HepG2 (cell line): ENCODE measurements at regions not wholly inside any gene's neighbourhood (a gene's known extent, or its start where the extent isn't known, plus 50 kb on each side); places are given as distances from the start of the nearest gene placed in this dataset.

Experiments
- ATAC-seq: fragments of 200-7000 bp; cut with Tn5 transposase; 3 replicates; pipeline ENCODE4 v1.9.1; 2020; ENCODE audit warnings: mild to moderate bottlenecking, moderate library complexity
- BruUV-seq: library from RNA; stranded (reverse); fragments of 400-500 nt; replicated peaks from 2 replicates; lab custom pipeline; 2021; lab: Mats Ljungman, UMichigan
- CTCF ChIA-PET: fragments of 300-600 bp; formaldehyde crosslinking; extraction: SDS; loops from one replicate; lab custom pipeline; 2021; ENCODE audit warnings: low total read pairs, inconsistent platforms, low intra/inter-chr PET ratio; lab: Yijun Ruan, JAX
- POLR2A ChIA-PET: fragments of 350-600 bp; sonication (Branson Sonifier 250); formaldehyde crosslinking; loops from one replicate; lab custom pipeline; 2020; ENCODE audit warnings: antibody characterized with exemption, inconsistent platforms; lab: Yijun Ruan, JAX
- DNase-seq: peaks from one replicate; pipeline ENCODE4 v3.0.0-alpha.2; 2015; ENCODE audit warnings: low spot score
- FAIRE-seq: peaks from 3 replicates; lab custom pipeline; 2011; peaks lifted over from hg19 to GRCh38; lab: Jason Lieb, UNC
- H2AFZ ChIP-seq: one replicate; pipeline ENCODE4 v1.6.1; 2011; ENCODE audit warnings: low read length, inconsistent platforms
- H3K27ac ChIP-seq: fragments of 300-600 bp; 3 replicates; pipeline ENCODE4 v1.8.0; 2011; ENCODE audit warnings: mixed run types, mild to moderate bottlenecking, mixed read lengths, low read length, inconsistent platforms; ENCODE audit not compliant: insufficient read depth; ENCODE audit errors: extremely low read length
- H3K27me3 ChIP-seq, 2 experiments: fragments of 200-600 bp in 1 of 2; 2 replicates in 1 of 2; 3 replicates in 1 of 2; pipeline versions ENCODE4 v1.6.0 to v1.8.0; 2011; ENCODE audit warnings: low read length in 2 of 2, mild to moderate bottlenecking in 2 of 2, moderate library complexity in 2 of 2, inconsistent platforms in 1 of 2; ENCODE audit not compliant: insufficient read depth in 2 of 2, control insufficient read depth in 1 of 2
- H3K36me3 ChIP-seq, 2 experiments: fragments of 200-600 bp in 1 of 2; replicated peaks in 1 of 2; 2 replicates in 1 of 2; 3 replicates in 1 of 2; pipeline versions ENCODE4 v1.5.1 to v1.8.0; 2011; ENCODE audit warnings: low read length in 2 of 2, inconsistent platforms in 1 of 2; ENCODE audit not compliant: insufficient read depth in 2 of 2, control insufficient read depth in 1 of 2
- H3K4me1 ChIP-seq: 2 replicates; pipeline ENCODE4 v1.5.1; 2012; ENCODE audit warnings: low read length, inconsistent platforms; ENCODE audit not compliant: insufficient read depth
- H3K4me2 ChIP-seq: 2 replicates; pipeline ENCODE4 v1.6.0; 2011; ENCODE audit warnings: low read depth, low read length, inconsistent platforms
- H3K4me3 ChIP-seq, 3 experiments: fragments of 200-600 bp in 1 of 3; sonication (generic), shearing (Covaris generic) in 1 of 3; replicated peaks in 1 of 3; 2 replicates each; pipeline ENCODE4 v1.5.1; 2011 to 2016; ENCODE audit warnings: low read length in 3 of 3, inconsistent platforms in 2 of 3, low read depth in 2 of 3, mild to moderate bottlenecking in 2 of 3, control low read depth in 1 of 3, mixed read lengths in 1 of 3; ENCODE audit not compliant: insufficient read depth in 1 of 3
- H3K79me2 ChIP-seq: one replicate; pipeline ENCODE4 v1.6.1; 2011; ENCODE audit warnings: low read length, inconsistent platforms; ENCODE audit not compliant: insufficient read depth
- H3K9ac ChIP-seq: 2 replicates; pipeline ENCODE4 v1.6.0; 2011; ENCODE audit warnings: mild to moderate bottlenecking, low read depth, low read length, inconsistent platforms; ENCODE audit not compliant: insufficient read depth
- H3K9me3 ChIP-seq: 2 replicates; pipeline ENCODE4 v1.5.1; 2012; ENCODE audit warnings: mild to moderate bottlenecking, low read length
- H4K20me1 ChIP-seq: 2 replicates; pipeline ENCODE4 v1.6.0; 2011; ENCODE audit warnings: inconsistent platforms, mild to moderate bottlenecking, low read length, moderate library complexity; ENCODE audit not compliant: insufficient read depth
- WGBS: methylation state at CpG from one replicate; pipeline ENCODE4 v1.1.6; 2017; ENCODE audit warnings: low lambda C conversion rate; 5-methylcytosine and 5-hydroxymethylcytosine counted together
- in situ Hi-C: cut with HindIII; loops from 2 replicates; pipeline ENCODE4 v1.10.0; 2017; ENCODE audit warnings: low pct_unique_long_range_greater_than_20kb; ENCODE audit not compliant: extremely low pct_ligation_motif_present
- intact Hi-C: fragments of 100-400 bp; cut with micrococcal nuclease; formaldehyde crosslinking; loops from one replicate; pipeline ENCODE4 v1.10.0; 2022; ENCODE audit not compliant: unreplicated experiment
- TF ChIP-seq, protein P1 (sequence below): sonication (generic); formaldehyde crosslinking; IDR thresholded peaks from 2 replicates; pipeline ENCODE4 v1.4.0; 2020; ENCODE audit warnings: mild to moderate bottlenecking, low read depth, missing genetic modification reagents
- TF ChIP-seq, protein P2 (sequence below): sonication (generic); formaldehyde crosslinking; conservative IDR thresholded peaks from 2 replicates; pipeline ENCODE4 v1.8.1; 2023; ENCODE audit warnings: missing genetic modification reagents
- TF ChIP-seq, protein P3 (sequence below): fragments of 450-650 bp; IDR thresholded peaks from 2 replicates; pipeline ENCODE4 v1.6.1; 2016

- WGBS = 19% methylated on average over 10 of the region's 13 CpGs
- H3K27ac ChIP-seq = no peak overlapping the region
- no peaks in the 10 kb centered on the region for H3K36me3 ChIP-seq
- TF ChIP-seq, protein P1, sequence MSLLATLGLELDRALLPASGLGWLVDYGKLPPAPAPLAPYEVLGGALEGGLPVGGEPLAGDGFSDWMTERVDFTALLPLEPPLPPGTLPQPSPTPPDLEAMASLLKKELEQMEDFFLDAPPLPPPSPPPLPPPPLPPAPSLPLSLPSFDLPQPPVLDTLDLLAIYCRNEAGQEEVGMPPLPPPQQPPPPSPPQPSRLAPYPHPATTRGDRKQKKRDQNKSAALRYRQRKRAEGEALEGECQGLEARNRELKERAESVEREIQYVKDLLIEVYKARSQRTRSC (CRISPR knock-in tag) = no peak
- TF ChIP-seq, protein P2, sequence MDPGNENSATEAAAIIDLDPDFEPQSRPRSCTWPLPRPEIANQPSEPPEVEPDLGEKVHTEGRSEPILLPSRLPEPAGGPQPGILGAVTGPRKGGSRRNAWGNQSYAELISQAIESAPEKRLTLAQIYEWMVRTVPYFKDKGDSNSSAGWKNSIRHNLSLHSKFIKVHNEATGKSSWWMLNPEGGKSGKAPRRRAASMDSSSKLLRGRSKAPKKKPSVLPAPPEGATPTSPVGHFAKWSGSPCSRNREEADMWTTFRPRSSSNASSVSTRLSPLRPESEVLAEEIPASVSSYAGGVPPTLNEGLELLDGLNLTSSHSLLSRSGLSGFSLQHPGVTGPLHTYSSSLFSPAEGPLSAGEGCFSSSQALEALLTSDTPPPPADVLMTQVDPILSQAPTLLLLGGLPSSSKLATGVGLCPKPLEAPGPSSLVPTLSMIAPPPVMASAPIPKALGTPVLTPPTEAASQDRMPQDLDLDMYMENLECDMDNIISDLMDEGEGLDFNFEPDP (CRISPR knock-in tag) = 0 out of 2 replicates have a peak, but pooled peaks have one; percentile 58
- TF ChIP-seq, protein P3, sequence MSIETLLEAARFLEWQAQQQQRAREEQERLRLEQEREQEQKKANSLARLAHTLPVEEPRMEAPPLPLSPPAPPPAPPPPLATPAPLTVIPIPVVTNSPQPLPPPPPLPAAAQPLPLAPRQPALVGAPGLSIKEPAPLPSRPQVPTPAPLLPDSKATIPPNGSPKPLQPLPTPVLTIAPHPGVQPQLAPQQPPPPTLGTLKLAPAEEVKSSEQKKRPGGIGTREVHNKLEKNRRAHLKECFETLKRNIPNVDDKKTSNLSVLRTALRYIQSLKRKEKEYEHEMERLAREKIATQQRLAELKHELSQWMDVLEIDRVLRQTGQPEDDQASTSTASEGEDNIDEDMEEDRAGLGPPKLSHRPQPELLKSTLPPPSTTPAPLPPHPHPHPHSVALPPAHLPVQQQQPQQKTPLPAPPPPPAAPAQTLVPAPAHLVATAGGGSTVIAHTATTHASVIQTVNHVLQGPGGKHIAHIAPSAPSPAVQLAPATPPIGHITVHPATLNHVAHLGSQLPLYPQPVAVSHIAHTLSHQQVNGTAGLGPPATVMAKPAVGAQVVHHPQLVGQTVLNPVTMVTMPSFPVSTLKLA = peak; percentile 86
- intact Hi-C loops (no loop called here), in situ Hi-C loops (no loop called here)
- H3K9me3 ChIP-seq = no peaks in the 10 kb centered on the region
- H4K20me1 ChIP-seq = no peaks in the 10 kb centered on the region
- no peak overlapping the region for H3K9ac ChIP-seq
- H2AFZ ChIP-seq = no peak overlapping the region
- FAIRE-seq (no peak), ATAC-seq (no peak), DNase-seq (no peak)
- no TSS peak for BruUV-seq
- H3K4me3 ChIP-seq = no peak overlapping the region
- no peak overlapping the region for H3K4me2 ChIP-seq
- POLR2A ChIA-PET = no interaction called here
- CTCF ChIA-PET = no interaction called here
- no peaks in the 10 kb centered on the region for H3K4me1 ChIP-seq
- H3K27me3 ChIP-seq = peaks cover 2 to 17% of the 10 kb centered on the region in 2 experiments; a peak in 3 of 5 replicates
- no peaks in the 10 kb centered on the region for H3K79me2 ChIP-seq
These were observed 75.9 kb downstream of the EDN3 start for GRCh38 chr20:59376109-59376841.
